D721Med (cell line): ENCODE measurements at regions not wholly inside any gene's neighbourhood (a gene's known extent, or its start where the extent isn't known, plus 50 kb on each side); places are given as distances from the start of the nearest gene placed in this dataset.

ENCODE experiments used
- DNase-seq: peaks from one replicate; pipeline ENCODE4 v3.0.0; 2011; ENCODE audit warnings: low spot score; ENCODE audit not compliant: insufficient read length
- FAIRE-seq: peaks from 2 replicates; lab custom pipeline; 2011; peaks lifted over from hg19 to GRCh38; lab: Jason Lieb, UNC
- CTCF ChIP-seq: IDR thresholded peaks from 2 replicates; pipeline ENCODE4 v1.5.1; 2012; ENCODE audit warnings: mild to moderate bottlenecking, control low read depth; ENCODE audit not compliant: insufficient read depth; ENCODE audit errors: missing control alignments

- no peak for TF ChIP-seq CTCF
- no peak for DNase-seq
- no peak for FAIRE-seq
These were observed 94.6 kb upstream of the SLC44A3 start for GRCh38 chr1:94725566-94725965.

GRCh38 chr1:94723894-94724293, 96.3 kb upstream of the SLC44A3 start:
- FAIRE-seq, result no peak
- no peak for TF ChIP-seq CTCF
- DNase-seq, result no peak

DNA sequence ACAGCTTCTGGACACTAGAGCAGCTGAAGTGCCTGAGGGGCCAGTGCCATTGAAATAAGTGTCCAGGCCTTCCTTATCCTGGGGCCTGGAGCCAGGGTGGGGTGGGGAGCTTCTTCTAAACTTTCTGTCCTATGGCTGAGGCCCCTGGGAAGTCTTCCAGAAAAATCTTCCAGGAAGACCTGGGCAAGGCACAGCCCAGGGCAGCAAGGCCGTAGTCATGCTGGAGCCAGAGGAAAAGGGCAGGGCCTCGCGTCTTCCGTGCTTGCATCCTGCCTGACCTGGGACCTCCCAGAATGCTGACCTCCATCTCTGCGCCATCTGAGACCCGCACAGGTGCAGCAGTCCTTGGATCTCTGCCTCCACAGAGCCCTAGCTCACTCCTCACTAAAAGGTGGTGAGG, 96.7 kb upstream of the SLC44A3 start:
- TF ChIP-seq CTCF, result no peak
- FAIRE-seq (no peak), DNase-seq (no peak)

DNA sequence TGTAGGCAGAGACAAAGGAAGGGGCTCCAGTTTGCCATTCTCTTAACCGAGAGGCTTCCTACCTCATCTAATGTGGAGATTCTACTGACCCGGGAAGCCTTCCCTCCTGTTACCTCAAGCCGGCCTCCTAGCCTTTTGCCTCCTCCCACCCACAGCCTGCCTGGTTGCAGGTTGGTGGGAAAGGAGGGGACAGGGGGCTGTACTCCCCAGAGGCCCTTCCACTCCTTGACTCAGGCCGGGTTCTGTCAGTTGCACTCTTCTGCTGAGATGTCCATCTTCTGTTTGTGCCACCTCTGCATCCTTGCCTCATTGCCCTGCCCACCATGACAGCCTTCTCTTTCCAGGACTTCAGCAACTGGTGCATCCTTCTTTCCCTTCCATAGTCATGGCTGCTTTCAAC, 98.0 kb upstream of the SLC44A3 start:
- FAIRE-seq (no peak), DNase-seq (no peak)
- no peak for TF ChIP-seq CTCF

DNA sequence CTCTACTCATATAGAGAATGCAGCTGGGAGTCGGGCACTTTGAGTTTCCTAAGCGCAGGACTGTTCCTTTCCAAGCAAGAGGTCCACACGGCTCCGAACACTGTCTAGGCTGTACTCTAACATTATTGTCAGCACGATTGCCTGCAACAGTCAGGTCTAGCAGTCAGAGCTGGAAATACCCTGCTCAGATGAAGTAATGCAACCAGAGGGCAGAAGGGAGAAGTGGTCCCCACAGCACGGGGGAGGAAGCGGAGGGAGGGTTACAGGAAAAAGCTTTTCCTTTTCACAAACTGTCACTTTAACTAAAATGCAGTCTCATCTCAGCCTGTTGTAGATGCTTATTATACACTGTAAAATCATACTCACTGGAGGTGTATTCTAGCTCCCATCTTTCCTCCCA, 98.9 kb upstream of the SLC44A3 start:
- DNase-seq (no peak), FAIRE-seq (no peak)
- no peak for TF ChIP-seq CTCF

- no peak for TF ChIP-seq CTCF
- DNase-seq (no peak), FAIRE-seq (no peak)
These were observed 100.0 kb upstream of the SLC44A3 start for GRCh38 chr1:94719926-94720793.

- TF ChIP-seq CTCF, result no peak
- FAIRE-seq (no peak), DNase-seq (no peak)
These were observed 103.2 kb upstream of the SLC44A3 start for GRCh38 chr1:94716965-94717364.
